Activated B cell treated with CpG ODN at 0.5 μM for 24 hours (primary cell): ENCODE measurements at regions not wholly inside any gene's neighbourhood (a gene's known extent, or its start where the extent isn't known, plus 50 kb on each side); places are given as distances from the start of the nearest gene placed in this dataset.

Source experiments
- ATAC-seq: fragments of 200-7000 bp; cut with Tn5 transposase; one replicate; pipeline ENCODE4 v1.10.0; 2021; ENCODE audit warnings: low read depth, mild to moderate bottlenecking, moderate library complexity
- CTCF ChIA-PET: fragments of 350-600 bp; sonication (Branson Sonifier 250); formaldehyde crosslinking; loops from one replicate; lab custom pipeline; 2021; ENCODE audit warnings: antibody characterized with exemption; lab: Charles Lee
- POLR2A ChIA-PET: fragments of 350-600 bp; sonication (Branson Sonifier 250); formaldehyde crosslinking; loops from one replicate; lab custom pipeline; 2021; ENCODE audit warnings: antibody characterized with exemption; lab: Charles Lee
- DNase-seq: peaks from one replicate; pipeline ENCODE4 v3.0.0; 2022
- H3K27ac Mint-ChIP-seq: one replicate; pipeline ENCODE4 v1.8.0; 2020; ENCODE audit warnings: mixed read lengths
- H3K27me3 Mint-ChIP-seq: one replicate; pipeline ENCODE4 v1.8.0; 2021; ENCODE audit warnings: mixed read lengths
- H3K36me3 Mint-ChIP-seq: one replicate; pipeline ENCODE4 v1.8.0; 2021; ENCODE audit warnings: low read depth, mixed read lengths
- H3K4me1 Mint-ChIP-seq: one replicate; pipeline ENCODE4 v1.8.0; 2021; ENCODE audit warnings: mixed read lengths
- H3K4me3 Mint-ChIP-seq: one replicate; pipeline ENCODE4 v1.8.0; 2020; ENCODE audit warnings: mild to moderate bottlenecking, mixed read lengths
- H3K9me3 Mint-ChIP-seq: one replicate; pipeline ENCODE4 v1.8.0; 2020; ENCODE audit warnings: mixed read lengths
- CTCF ChIP-seq: fragments of 200-600 bp; IDR thresholded peaks from one replicate; pipeline ENCODE4 v1.8.0; 2022; ENCODE audit warnings: antibody characterized with exemption, mild to moderate bottlenecking
- intact Hi-C: fragments of 100-400 bp; cut with micrococcal nuclease; formaldehyde crosslinking; loops from one replicate; pipeline ENCODE4 v1.15.1; 2024

DNA sequence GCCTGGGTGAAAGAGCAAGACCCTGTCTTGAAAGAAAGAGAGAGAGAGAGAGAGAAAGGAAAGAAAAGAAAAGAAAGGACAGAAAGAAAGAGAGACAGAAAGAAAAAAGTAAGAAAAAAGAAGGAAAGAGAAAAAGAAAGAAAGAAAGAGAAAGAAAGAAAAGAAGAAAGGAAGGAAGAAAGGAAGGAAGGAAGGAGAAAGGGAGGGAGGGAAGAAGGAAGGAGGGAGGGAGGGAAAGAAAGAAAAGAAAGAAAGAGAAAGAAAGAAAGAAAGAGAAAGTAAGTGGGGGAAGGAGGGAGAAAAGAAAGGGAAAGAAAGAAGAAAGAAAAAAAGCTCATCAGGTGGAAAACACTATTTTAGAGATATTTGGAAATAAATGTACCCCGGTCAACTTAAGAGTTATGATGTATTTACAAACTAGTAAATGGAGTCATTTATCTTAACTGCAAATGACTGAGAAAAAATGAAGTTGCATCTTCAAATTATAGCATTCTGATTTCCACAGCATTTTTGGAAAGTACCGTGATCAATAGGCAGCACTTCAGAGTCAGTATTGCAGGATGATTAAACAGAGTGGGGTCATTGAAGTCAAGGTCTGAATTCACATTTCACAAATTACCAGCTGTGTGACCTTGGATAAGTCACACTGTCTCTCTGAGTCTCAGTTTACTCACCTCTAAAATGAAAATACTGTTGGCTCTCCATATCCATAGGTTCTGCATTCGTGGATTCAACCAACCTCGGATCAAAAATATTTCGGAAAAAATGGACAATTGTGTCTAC lies 64.1 kb upstream of the SMAD1 start:
- CTCF ChIA-PET, result no interaction called here
- Mint-ChIP-seq H3K36me3 (no peaks in the 10 kb centered on the region), H3K4me1 (no peaks in the 10 kb centered on the region), H3K27ac (no peak overlapping the region), H3K27me3 (peaks cover 2% of the 10 kb centered on the region), H3K4me3 (no peak overlapping the region), H3K9me3 (no peaks in the 10 kb centered on the region)
- ATAC-seq (no peak), DNase-seq (no peak)
- POLR2A ChIA-PET, result no interaction called here
- no peak for TF ChIP-seq CTCF
- intact Hi-C loops, result no loop called here

- peaks cover 4% of the 10 kb centered on the region for H3K27me3 Mint-ChIP-seq
- H3K4me1 Mint-ChIP-seq, result no peaks in the 10 kb centered on the region
- H3K27ac Mint-ChIP-seq, result no peak overlapping the region
- ATAC-seq (no peak), DNase-seq (no peak)
- no peak overlapping the region for H3K4me3 Mint-ChIP-seq
- POLR2A ChIA-PET, result no interaction called here
- TF ChIP-seq CTCF, result no peak
- CTCF ChIA-PET, result no interaction called here
- H3K36me3 Mint-ChIP-seq, result no peaks in the 10 kb centered on the region
- no peaks in the 10 kb centered on the region for H3K9me3 Mint-ChIP-seq
- intact Hi-C loops, result no loop called here
Observed at GRCh38 chr4:145414841-145415240, 66.8 kb upstream of the SMAD1 start.

DNA sequence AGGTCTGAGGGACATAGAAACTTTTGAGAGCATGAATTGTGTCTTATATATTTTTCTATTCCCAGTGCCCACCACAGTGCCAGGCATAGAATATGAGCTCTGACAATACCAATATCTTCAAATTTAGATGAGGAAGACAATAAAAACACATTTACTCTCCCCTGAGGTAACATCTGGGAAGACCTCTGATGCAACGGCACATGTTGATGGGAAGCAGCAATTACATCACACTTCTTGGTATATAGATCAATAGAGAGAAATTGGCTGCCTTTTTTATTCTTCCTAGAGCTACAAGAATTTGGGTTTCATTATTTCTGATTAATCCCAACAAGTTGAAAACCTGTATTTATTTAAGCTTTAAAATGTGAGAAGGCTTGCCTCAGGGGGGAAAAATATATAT lies 67.4 kb upstream of the SMAD1 start:
- Mint-ChIP-seq H3K27me3 (peaks cover 2% of the 10 kb centered on the region), H3K36me3 (no peaks in the 10 kb centered on the region), H3K4me1 (no peaks in the 10 kb centered on the region), H3K27ac (no peak overlapping the region), H3K4me3 (no peak overlapping the region), H3K9me3 (no peaks in the 10 kb centered on the region)
- POLR2A ChIA-PET, result no interaction called here
- no peak for ATAC-seq
- intact Hi-C loops, result no loop called here
- DNase-seq, result no peak
- CTCF ChIA-PET, result no interaction called here
- no peak for TF ChIP-seq CTCF

- Mint-ChIP-seq H3K9me3 (no peaks in the 10 kb centered on the region), H3K4me3 (no peak overlapping the region), H3K27ac (no peak overlapping the region), H3K27me3 (peaks cover 3% of the 10 kb centered on the region), H3K4me1 (no peaks in the 10 kb centered on the region), H3K36me3 (no peaks in the 10 kb centered on the region)
- ATAC-seq (no peak), DNase-seq (no peak)
- ChIA-PET CTCF (no interaction called here), POLR2A (no interaction called here)
- no peak for TF ChIP-seq CTCF
- intact Hi-C loops, result no loop called here
Observed at GRCh38 chr4:145406970-145407369, 74.7 kb upstream of the SMAD1 start.

GRCh38 chr4:145404761-145405160 lies 76.9 kb upstream of the SMAD1 start:
- no peak for ATAC-seq
- H3K27me3 Mint-ChIP-seq, result peaks cover 5% of the 10 kb centered on the region
- no peak overlapping the region for H3K4me3 Mint-ChIP-seq
- ChIA-PET CTCF (no interaction called here), POLR2A (no interaction called here)
- no peak overlapping the region for H3K27ac Mint-ChIP-seq
- H3K4me1 Mint-ChIP-seq, result no peaks in the 10 kb centered on the region
- no peaks in the 10 kb centered on the region for H3K36me3 Mint-ChIP-seq
- intact Hi-C loops, result no loop called here
- no peak for TF ChIP-seq CTCF
- no peak for DNase-seq
- H3K9me3 Mint-ChIP-seq, result no peaks in the 10 kb centered on the region
